HL-60 (cell line): ENCODE measurements at regions not wholly inside any gene's neighbourhood (a gene's known extent, or its start where the extent isn't known, plus 50 kb on each side); places are given as distances from the start of the nearest gene placed in this dataset.

ENCODE experiments used
- POLR2AphosphoS5 ChIP-seq: IDR thresholded peaks from 2 replicates; pipeline ENCODE4 v1.6.1; 2012; ENCODE audit warnings: low read depth
- REST ChIP-seq: IDR thresholded peaks from 2 replicates; pipeline ENCODE4 v1.6.1; 2012; ENCODE audit warnings: low read depth; ENCODE audit not compliant: insufficient replicate concordance
- SPI1 ChIP-seq: IDR thresholded peaks from 2 replicates; pipeline ENCODE4 v1.6.1; 2012; ENCODE audit warnings: low read depth, mild to moderate bottlenecking, borderline replicate concordance
- TF ChIP-seq, protein P1 (sequence below): IDR thresholded peaks from one replicate; pipeline ENCODE4 v1.5.1; 2011; ENCODE audit warnings: low read length, control low read depth, inconsistent platforms; ENCODE audit not compliant: insufficient read depth

- TF ChIP-seq REST (no peak), POLR2AphosphoS5 (no peak), SPI1 (no peak)
- TF ChIP-seq, protein P1, sequence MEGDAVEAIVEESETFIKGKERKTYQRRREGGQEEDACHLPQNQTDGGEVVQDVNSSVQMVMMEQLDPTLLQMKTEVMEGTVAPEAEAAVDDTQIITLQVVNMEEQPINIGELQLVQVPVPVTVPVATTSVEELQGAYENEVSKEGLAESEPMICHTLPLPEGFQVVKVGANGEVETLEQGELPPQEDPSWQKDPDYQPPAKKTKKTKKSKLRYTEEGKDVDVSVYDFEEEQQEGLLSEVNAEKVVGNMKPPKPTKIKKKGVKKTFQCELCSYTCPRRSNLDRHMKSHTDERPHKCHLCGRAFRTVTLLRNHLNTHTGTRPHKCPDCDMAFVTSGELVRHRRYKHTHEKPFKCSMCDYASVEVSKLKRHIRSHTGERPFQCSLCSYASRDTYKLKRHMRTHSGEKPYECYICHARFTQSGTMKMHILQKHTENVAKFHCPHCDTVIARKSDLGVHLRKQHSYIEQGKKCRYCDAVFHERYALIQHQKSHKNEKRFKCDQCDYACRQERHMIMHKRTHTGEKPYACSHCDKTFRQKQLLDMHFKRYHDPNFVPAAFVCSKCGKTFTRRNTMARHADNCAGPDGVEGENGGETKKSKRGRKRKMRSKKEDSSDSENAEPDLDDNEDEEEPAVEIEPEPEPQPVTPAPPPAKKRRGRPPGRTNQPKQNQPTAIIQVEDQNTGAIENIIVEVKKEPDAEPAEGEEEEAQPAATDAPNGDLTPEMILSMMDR, result no peak
Observed at GRCh38 chr10:105597312-105597711, 956.2 kb downstream of the SORCS3 start.
